ENCODE measurements at regions not wholly inside any gene's neighbourhood (a gene's known extent, or its start where the extent isn't known, plus 50 kb on each side); places are given as distances from the start of the nearest gene placed in this dataset.

DNA sequence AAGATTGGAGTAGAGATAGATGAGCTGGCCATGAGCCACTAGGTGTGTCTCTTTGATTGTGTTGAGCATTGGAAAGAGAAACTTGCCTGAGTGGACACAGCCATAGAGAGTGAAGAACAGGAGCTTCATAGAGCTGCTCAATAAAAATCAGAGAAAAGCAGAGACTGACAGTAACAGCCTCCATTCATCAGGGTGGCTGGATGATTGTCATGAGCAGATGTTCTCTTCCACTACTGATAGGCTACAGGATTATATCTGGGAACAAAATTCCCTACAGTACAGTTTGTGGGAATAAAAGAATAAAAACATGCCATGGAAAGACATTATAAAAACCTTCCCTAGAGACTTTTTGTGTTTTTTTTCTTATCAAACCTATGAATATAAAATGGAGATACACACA lies 404.8 kb upstream of the ACVR2A start:
- no peak for TF ChIP-seq POLR2A (IDR thresholded peaks at IDR 0.05)
- TF ChIP-seq, protein P1, sequence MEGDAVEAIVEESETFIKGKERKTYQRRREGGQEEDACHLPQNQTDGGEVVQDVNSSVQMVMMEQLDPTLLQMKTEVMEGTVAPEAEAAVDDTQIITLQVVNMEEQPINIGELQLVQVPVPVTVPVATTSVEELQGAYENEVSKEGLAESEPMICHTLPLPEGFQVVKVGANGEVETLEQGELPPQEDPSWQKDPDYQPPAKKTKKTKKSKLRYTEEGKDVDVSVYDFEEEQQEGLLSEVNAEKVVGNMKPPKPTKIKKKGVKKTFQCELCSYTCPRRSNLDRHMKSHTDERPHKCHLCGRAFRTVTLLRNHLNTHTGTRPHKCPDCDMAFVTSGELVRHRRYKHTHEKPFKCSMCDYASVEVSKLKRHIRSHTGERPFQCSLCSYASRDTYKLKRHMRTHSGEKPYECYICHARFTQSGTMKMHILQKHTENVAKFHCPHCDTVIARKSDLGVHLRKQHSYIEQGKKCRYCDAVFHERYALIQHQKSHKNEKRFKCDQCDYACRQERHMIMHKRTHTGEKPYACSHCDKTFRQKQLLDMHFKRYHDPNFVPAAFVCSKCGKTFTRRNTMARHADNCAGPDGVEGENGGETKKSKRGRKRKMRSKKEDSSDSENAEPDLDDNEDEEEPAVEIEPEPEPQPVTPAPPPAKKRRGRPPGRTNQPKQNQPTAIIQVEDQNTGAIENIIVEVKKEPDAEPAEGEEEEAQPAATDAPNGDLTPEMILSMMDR (IDR thresholded peaks at IDR 0.05) = no peak
